GM13977 (cell line): ENCODE measurements at regions not wholly inside any gene's neighbourhood (a gene's known extent, or its start where the extent isn't known, plus 50 kb on each side); places are given as distances from the start of the nearest gene placed in this dataset.

ENCODE experiments used
- DNase-seq: peaks from one replicate; pipeline ENCODE4 v3.0.0; 2012; ENCODE audit warnings: low spot score
- in situ Hi-C: fragments of 300-500 bp; cut with MboI; formaldehyde crosslinking; loops from one replicate; pipeline ENCODE4 v1.12.0; 2022; ENCODE audit warnings: low sequenced_read_pairs, low pct_unique_long_range_greater_than_20kb, mixed read lengths, inconsistent platforms; ENCODE audit not compliant: unreplicated experiment
- TF ChIP-seq, protein P1 (sequence below): IDR thresholded peaks from 2 replicates; pipeline ENCODE4 v1.5.1; 2012; ENCODE audit warnings: mild to moderate bottlenecking, control low read depth; ENCODE audit not compliant: insufficient read depth; ENCODE audit errors: extremely low read depth, missing control alignments

DNA sequence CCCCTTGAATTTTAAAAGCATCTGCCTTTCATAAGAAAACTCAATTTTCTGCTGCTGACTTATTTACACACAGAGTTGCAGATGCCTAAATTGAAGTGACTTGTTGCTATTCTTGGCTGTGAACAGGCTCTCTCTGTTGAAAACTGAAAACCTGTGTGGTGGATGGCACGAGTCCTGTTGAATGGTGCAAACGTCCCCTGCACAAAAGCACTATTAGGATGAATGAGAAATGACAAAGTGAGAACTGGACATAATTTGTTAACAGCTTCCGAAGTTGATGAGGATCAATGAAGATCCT lies 201.7 kb upstream of the PREP start:
- TF ChIP-seq, protein P1, sequence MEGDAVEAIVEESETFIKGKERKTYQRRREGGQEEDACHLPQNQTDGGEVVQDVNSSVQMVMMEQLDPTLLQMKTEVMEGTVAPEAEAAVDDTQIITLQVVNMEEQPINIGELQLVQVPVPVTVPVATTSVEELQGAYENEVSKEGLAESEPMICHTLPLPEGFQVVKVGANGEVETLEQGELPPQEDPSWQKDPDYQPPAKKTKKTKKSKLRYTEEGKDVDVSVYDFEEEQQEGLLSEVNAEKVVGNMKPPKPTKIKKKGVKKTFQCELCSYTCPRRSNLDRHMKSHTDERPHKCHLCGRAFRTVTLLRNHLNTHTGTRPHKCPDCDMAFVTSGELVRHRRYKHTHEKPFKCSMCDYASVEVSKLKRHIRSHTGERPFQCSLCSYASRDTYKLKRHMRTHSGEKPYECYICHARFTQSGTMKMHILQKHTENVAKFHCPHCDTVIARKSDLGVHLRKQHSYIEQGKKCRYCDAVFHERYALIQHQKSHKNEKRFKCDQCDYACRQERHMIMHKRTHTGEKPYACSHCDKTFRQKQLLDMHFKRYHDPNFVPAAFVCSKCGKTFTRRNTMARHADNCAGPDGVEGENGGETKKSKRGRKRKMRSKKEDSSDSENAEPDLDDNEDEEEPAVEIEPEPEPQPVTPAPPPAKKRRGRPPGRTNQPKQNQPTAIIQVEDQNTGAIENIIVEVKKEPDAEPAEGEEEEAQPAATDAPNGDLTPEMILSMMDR: no peak
- no peak for DNase-seq
- in situ Hi-C loops: no loop called here

- in situ Hi-C loops: no loop called here
- DNase-seq: no peak
- TF ChIP-seq, protein P1: no peak
Observed at GRCh38 chr6:105603788-105604586, 201.1 kb upstream of the PREP start.

DNA sequence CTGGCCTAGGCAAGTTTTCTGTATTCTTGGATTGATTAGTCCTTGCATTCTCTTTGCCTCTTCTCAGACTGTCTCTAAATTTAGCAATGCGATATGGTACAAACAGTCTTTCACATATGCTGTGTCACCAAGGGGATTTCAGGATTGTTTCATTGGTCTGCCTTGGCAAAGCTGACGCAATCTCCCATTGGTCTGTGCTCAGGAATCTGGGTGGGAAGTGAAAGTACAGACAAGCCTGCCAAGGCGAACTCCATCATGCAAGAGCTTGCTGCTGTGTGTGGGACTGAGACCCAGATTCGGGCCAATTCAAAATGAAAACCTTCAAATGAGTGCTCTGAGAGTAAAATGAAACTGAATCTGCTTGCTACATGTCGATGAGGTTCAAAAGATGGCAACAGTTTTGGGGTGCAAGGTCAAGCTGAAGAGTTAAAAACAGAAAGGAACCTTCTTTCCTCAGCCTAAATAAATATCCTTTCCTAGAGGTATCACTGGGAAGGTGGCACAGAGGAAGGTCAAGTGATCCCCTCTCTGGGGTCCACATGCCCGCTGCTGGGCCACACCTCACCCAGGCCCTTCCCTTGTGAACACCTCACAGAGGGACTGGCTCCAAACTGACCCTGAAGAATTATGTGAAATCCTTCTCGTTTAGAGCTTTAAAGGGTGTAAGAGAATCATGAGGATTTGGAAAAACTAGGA lies 198.8 kb upstream of the PREP start:
- peak; percentile 55 for DNase-seq
- TF ChIP-seq, protein P1: no peak
- in situ Hi-C loops: no loop called here

DNA sequence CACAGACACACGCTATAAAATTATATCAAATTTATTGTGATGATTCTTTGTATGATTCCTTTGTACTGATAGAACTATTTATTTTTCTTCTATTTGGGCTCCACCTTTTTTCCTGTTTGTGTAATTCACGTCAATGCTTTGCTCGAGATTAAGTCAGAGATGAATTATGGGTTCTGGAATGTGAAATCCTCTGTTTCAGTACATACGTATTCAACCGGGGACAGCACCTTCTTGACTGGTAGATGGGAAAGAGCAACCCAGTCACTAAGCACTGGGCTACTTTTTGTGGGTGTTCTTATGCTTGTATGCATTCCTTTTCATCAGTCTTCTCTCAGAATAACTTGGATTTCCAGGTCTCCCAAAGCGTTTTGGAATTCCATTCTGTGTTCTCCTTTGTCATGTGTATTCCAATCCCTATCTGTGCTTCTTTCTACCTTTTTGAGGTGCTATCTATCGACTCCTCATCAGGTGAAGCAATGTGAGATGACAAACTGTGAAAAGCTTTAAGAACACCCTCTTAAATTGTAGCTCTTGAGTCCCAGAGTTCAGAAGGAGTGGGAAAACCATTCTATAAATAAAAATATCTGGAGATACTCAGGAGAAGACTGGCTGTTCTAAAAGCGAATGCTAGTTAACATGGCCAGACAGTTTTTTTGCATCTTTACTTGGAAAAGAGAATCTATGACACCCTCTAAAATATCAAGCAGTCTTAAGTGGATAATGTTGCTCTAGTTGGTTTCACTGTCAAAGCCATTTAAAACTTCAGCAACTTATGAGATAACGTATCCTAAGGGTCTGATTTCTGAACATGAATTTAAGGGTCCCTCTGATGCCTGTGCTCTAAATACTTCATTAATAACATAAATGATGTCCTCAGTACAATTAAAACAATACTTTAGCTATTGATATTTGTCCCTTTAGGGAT lies 197.7 kb upstream of the PREP start:
- no peak for DNase-seq
- TF ChIP-seq, protein P1: no peak
- in situ Hi-C loops: no loop called here

DNA sequence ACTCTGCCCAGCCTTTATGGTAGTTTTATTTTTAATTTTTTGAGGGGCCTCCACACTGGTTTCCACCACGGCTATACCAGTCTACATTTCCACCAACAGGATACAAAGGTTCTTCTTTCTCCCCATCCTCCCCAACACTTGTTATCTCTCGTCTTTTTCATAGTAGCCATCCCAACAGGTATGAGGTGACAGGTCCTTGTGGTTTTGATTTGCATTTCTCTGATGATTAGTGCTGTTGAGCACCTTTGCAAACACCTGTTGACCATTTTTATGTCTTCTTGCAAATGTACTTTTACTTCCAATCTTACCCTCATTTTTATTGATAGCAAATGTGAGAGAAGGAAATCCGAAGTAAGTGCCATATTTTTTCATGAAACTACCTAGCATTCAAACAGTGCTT lies 195.4 kb upstream of the PREP start:
- no peak for DNase-seq
- TF ChIP-seq, protein P1: no peak
- in situ Hi-C loops: no loop called here

DNA sequence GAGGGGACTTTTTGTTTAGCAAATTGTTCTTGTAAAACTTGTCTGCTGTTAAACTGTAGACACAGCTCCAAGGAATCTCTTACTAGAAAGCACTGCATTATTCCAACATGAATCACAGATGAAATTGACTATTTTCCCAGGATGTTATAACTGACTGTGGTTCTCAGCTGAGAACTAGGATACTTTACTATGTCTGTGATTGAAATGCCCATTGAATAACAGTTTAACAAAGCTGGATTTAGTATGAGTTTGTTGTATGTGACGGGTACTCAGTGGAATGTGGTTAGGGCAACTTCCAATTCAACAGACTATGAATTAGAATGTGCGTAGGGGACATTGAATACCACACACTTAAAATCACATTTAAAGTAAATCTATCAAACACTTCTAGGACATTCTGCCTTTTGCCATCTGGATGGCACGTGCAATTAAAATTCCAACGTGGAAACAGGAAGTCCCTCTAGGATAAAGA lies 193.4 kb upstream of the PREP start:
- TF ChIP-seq, protein P1: no peak
- in situ Hi-C loops: no loop called here
- no peak for DNase-seq
